ENCODE measurements at regions not wholly inside any gene's neighbourhood (a gene's known extent, or its start where the extent isn't known, plus 50 kb on each side); places are given as distances from the start of the nearest gene placed in this dataset.

GRCh38 chrX:83004012-83004411 lies 504.1 kb upstream of the POU3F4 start:
- TF ChIP-seq POLR2A (IDR thresholded peaks at IDR 0.05) (no peak), CTCF (IDR thresholded peaks at IDR 0.05) (no peak), EP300 (IDR thresholded peaks at IDR 0.05) (no peak)

All from ovary (tissue), 3 donors.